Naive thymus-derived CD4-positive, alpha-beta T cell (primary cell): ENCODE measurements at regions not wholly inside any gene's neighbourhood (a gene's known extent, or its start where the extent isn't known, plus 50 kb on each side); places are given as distances from the start of the nearest gene placed in this dataset.

Source experiments
- ATAC-seq: fragments of 150-1000 bp; cut with Tn5 transposase; 2 replicates; pipeline ENCODE4 v1.10.0; 2021; ENCODE audit warnings: mild to moderate bottlenecking, moderate library complexity
- CTCF ChIA-PET: fragments of 350-600 bp; sonication (Branson Sonifier 250); formaldehyde crosslinking; loops from one replicate; lab custom pipeline; 2021; ENCODE audit warnings: antibody characterized with exemption; lab: Charles Lee
- POLR2A ChIA-PET: fragments of 350-600 bp; sonication (Branson Sonifier 250); formaldehyde crosslinking; loops from one replicate; lab custom pipeline; 2021; ENCODE audit warnings: antibody characterized with exemption, inconsistent platforms; lab: Charles Lee
- DNase-seq, 9 donors: peaks; one replicate each; pipeline versions ENCODE4 v3.0.0 to v3.0.0-alpha.2; 2020 to 2022; ENCODE audit warnings: mixed read lengths in 1 of 9
- H3K27ac ChIP-seq: one replicate; pipeline ENCODE4 v1.7.0; 2013; ENCODE audit warnings: mild to moderate bottlenecking, low read depth, low read length, moderate library complexity
- H3K27me3 ChIP-seq, 2 donors: one replicate each; pipeline ENCODE4 v1.7.0; 2013; ENCODE audit warnings: low read length in 2 of 2, mild to moderate bottlenecking in 2 of 2, moderate library complexity in 2 of 2; ENCODE audit not compliant: control insufficient read depth in 2 of 2, insufficient read depth in 2 of 2
- H3K36me3 ChIP-seq, 3 experiments: 1 replicate in 2 of 3; 2 replicates in 1 of 3; pipeline ENCODE4 v1.7.0; 2013; ENCODE audit warnings: low read length in 3 of 3, mild to moderate bottlenecking in 3 of 3, moderate library complexity in 1 of 3; ENCODE audit not compliant: insufficient read depth in 3 of 3, control insufficient read depth in 2 of 3
- H3K4me1 ChIP-seq, 2 donors: one replicate each; pipeline ENCODE4 v1.7.0; 2013; ENCODE audit warnings: low read length in 2 of 2, mild to moderate bottlenecking in 2 of 2, moderate library complexity in 1 of 2; ENCODE audit not compliant: control insufficient read depth in 2 of 2, insufficient read depth in 2 of 2
- H3K4me3 ChIP-seq: 2 replicates; pipeline ENCODE4 v1.7.0; 2013; ENCODE audit warnings: mild to moderate bottlenecking, low read length
- H3K9me3 ChIP-seq, 3 experiments: 1 replicate in 2 of 3; 2 replicates in 1 of 3; pipeline ENCODE4 v1.7.0; 2013; ENCODE audit warnings: low read length in 3 of 3; ENCODE audit not compliant: control insufficient read depth in 2 of 3
- H3K27ac Mint-ChIP-seq, 9 donors: one replicate each; pipeline ENCODE4 v1.8.0; 2020 to 2022; ENCODE audit warnings: mixed read lengths in 9 of 9, mild to moderate bottlenecking in 8 of 9, moderate library complexity in 5 of 9, inconsistent platforms in 2 of 9
- H3K27me3 Mint-ChIP-seq, 5 donors: one replicate each; pipeline ENCODE4 v1.8.0; 2021 to 2022; ENCODE audit warnings: mixed read lengths in 5 of 5, mild to moderate bottlenecking in 1 of 5
- H3K36me3 Mint-ChIP-seq, 5 donors: one replicate each; pipeline ENCODE4 v1.8.0; 2020 to 2022; ENCODE audit warnings: mixed read lengths in 5 of 5, mild to moderate bottlenecking in 3 of 5, inconsistent platforms in 1 of 5
- H3K4me1 Mint-ChIP-seq, 7 donors: one replicate each; pipeline ENCODE4 v1.8.0; 2020 to 2022; ENCODE audit warnings: mixed read lengths in 7 of 7, mild to moderate bottlenecking in 3 of 7, inconsistent platforms in 1 of 7
- H3K4me3 Mint-ChIP-seq, 10 donors: one replicate each; pipeline ENCODE4 v1.8.0; 2020 to 2022; ENCODE audit warnings: mild to moderate bottlenecking in 10 of 10, mixed read lengths in 10 of 10, moderate library complexity in 6 of 10, inconsistent platforms in 2 of 10
- H3K9me3 Mint-ChIP-seq, 11 donors: one replicate each; pipeline ENCODE4 v1.8.0; 2020 to 2022; ENCODE audit warnings: mixed read lengths in 11 of 11, mild to moderate bottlenecking in 4 of 11, inconsistent platforms in 1 of 11, moderate library complexity in 1 of 11
- intact Hi-C, 2 donors: fragments of 100-400 bp; cut with micrococcal nuclease; formaldehyde crosslinking; loops; one replicate each; pipeline ENCODE4 v1.15.1; 2023

DNA sequence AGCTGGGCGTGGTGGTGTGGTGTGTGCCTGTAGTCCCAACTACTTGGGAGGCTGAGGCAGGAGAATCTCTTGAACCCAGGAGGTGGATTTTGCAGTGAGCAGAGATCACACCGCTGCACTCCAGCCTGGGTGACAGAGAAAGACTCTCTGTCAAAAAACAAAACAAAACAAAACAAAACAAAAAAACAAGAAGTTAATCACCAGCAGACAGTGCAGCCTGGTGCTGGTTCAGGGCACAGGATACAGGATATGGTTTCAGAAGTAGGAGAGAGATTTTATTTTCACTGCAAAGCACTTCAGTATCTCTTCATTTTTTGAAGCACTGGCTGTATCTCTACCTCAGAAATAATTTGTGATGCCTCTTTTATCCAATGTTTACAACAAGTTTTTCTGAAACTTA lies 1222.9 kb upstream of the PRKX start:
- CTCF ChIA-PET: no interaction called here
- Histone ChIP-seq H3K9me3 (no peaks in the 10 kb centered on the region), H3K27me3 (no peaks in the 10 kb centered on the region), H3K36me3 (no peaks in the 10 kb centered on the region), H3K4me1 (no peaks in the 10 kb centered on the region), H3K4me3 (no peak overlapping the region), H3K27ac (no peak overlapping the region)
- intact Hi-C loops: no loop called here
- no peaks in the 10 kb centered on the region for H3K36me3 Mint-ChIP-seq
- H3K27ac Mint-ChIP-seq: no peak overlapping the region
- ATAC-seq: peak; percentile 44
- no peaks in the 10 kb centered on the region for H3K27me3 Mint-ChIP-seq
- no peaks in the 10 kb centered on the region for H3K4me1 Mint-ChIP-seq
- H3K9me3 Mint-ChIP-seq: peaks cover 0 to 7% (median 2%) of the 10 kb centered on the region in 11 donors
- no peak overlapping the region for H3K4me3 Mint-ChIP-seq
- no peak for DNase-seq
- POLR2A ChIA-PET: no interaction called here

DNA sequence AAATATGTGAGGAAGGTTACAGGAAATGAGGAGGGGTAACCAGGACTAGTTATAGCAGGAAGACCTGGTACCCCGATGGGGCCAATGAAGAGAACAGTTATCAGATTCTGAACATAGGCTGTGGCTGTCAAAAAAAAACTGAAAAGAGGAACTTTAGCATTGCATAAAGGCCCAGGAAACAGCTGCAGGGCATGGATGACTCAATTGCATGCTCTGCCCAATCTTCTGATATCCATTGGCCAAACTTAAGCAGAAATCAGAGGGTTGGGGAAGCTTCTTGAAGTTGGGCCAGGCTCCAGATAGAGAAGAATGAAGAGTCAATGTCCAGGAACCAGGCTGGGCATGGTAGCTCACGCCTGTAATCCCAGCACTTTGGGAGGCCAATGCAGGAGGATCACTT lies 1222.4 kb upstream of the PRKX start:
- H3K36me3 Mint-ChIP-seq: no peaks in the 10 kb centered on the region
- peaks cover 0 to 8% (median 2%) of the 10 kb centered on the region in 11 donors for H3K9me3 Mint-ChIP-seq
- Histone ChIP-seq H3K4me3 (no peak overlapping the region), H3K27ac (no peak overlapping the region), H3K27me3 (no peaks in the 10 kb centered on the region), H3K36me3 (no peaks in the 10 kb centered on the region), H3K4me1 (no peaks in the 10 kb centered on the region), H3K9me3 (no peaks in the 10 kb centered on the region)
- ATAC-seq (peak; percentile 78), DNase-seq (no peak)
- H3K4me1 Mint-ChIP-seq: no peaks in the 10 kb centered on the region
- H3K4me3 Mint-ChIP-seq: no peak overlapping the region
- POLR2A ChIA-PET: no interaction called here
- H3K27ac Mint-ChIP-seq: no peak overlapping the region
- CTCF ChIA-PET: no interaction called here
- no peaks in the 10 kb centered on the region for H3K27me3 Mint-ChIP-seq
- intact Hi-C loops: no loop called here

DNA sequence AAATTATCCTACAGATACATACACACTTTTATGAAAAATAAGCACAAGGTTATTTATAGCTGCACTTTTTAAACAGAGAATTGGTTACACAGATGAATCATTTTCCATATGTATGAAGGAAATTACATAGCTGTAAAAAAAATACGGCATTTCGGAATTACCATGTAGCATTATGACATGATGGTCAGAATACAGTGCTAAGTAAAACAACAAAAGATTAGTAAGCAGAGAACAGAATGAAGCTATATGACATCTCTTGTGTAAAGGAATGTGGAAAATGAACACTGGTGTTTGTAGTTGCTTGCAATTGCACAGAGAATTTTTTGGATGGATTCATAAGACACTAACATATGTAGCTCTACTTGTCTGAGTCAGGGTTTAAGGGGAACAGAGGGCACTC lies 1222.0 kb upstream of the PRKX start:
- ATAC-seq (peak; percentile 61), DNase-seq (no peak)
- H3K4me1 Mint-ChIP-seq: no peaks in the 10 kb centered on the region
- no peak overlapping the region for H3K27ac Mint-ChIP-seq
- H3K36me3 Mint-ChIP-seq: no peaks in the 10 kb centered on the region
- ChIA-PET POLR2A (no interaction called here), CTCF (no interaction called here)
- intact Hi-C loops: no loop called here
- no peak overlapping the region for H3K4me3 Mint-ChIP-seq
- H3K27me3 ChIP-seq: no peaks in the 10 kb centered on the region
- no peak overlapping the region for H3K4me3 ChIP-seq
- no peaks in the 10 kb centered on the region for H3K4me1 ChIP-seq
- no peaks in the 10 kb centered on the region for H3K27me3 Mint-ChIP-seq
- H3K9me3 Mint-ChIP-seq: peaks cover 0 to 12% (median 2%) of the 10 kb centered on the region in 11 donors
- no peaks in the 10 kb centered on the region for H3K9me3 ChIP-seq
- H3K36me3 ChIP-seq: no peaks in the 10 kb centered on the region
- H3K27ac ChIP-seq: no peak overlapping the region

DNA sequence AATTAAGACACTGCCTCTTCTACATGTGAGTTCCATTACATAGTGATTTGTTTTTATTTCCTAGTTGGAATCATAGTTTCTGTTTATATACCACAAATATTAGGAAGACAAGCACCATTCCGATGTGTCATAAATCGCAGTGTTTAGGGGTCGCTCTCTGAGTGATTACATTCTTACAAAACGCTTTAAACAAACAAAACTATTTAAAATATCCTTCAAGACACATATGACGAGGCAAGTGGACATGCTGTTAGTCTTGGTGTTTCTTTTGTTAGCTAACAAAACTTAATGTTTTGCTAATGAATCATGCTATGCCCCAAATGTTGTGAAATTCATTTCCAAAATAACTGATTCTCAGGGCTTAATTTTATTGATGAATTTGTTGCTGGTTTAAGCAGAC lies 1219.3 kb upstream of the PRKX start:
- peaks cover 0 to 15% (median 2%) of the 10 kb centered on the region in 11 donors for H3K9me3 Mint-ChIP-seq

DNA sequence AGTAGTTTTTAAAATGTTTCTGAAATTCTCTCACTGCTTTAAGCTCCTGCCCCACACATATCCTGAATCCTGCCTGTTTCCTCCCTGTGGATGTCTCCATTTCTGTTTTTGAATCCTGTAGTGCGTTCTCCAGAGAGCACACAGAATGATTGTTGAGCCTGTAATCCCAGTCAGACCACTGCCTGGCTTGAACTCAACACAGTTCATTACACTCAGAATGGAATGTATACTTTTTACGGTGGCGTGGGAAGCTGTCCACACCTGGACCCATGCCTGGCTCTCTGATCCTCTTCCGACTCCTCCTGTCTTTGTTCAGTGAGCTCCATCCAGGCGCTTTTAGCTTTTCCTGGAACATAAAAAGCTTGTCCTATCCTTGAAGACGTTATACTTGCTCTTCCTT lies 1217.0 kb upstream of the PRKX start:
- H3K9me3 Mint-ChIP-seq: peaks cover 0 to 10% (median 2%) of the 10 kb centered on the region in 11 donors
- H3K36me3 Mint-ChIP-seq: no peaks in the 10 kb centered on the region
- DNase-seq (no peak), ATAC-seq (no peak)
- Histone ChIP-seq H3K9me3 (no peaks in the 10 kb centered on the region), H3K36me3 (no peaks in the 10 kb centered on the region), H3K27ac (no peak overlapping the region), H3K4me1 (no peaks in the 10 kb centered on the region), H3K27me3 (no peaks in the 10 kb centered on the region), H3K4me3 (no peak overlapping the region)
- CTCF ChIA-PET: no interaction called here
- intact Hi-C loops: no loop called here
- POLR2A ChIA-PET: no interaction called here
- no peaks in the 10 kb centered on the region for H3K4me1 Mint-ChIP-seq
- H3K27me3 Mint-ChIP-seq: no peaks in the 10 kb centered on the region
- no peak overlapping the region for H3K27ac Mint-ChIP-seq
- no peak overlapping the region for H3K4me3 Mint-ChIP-seq

More for the DNA sequence above, 1219.3 kb upstream of the PRKX start:
- no peak for ATAC-seq
- Histone ChIP-seq H3K4me1 (no peaks in the 10 kb centered on the region), H3K27me3 (no peaks in the 10 kb centered on the region), H3K9me3 (no peaks in the 10 kb centered on the region), H3K36me3 (no peaks in the 10 kb centered on the region), H3K27ac (no peak overlapping the region), H3K4me3 (no peak overlapping the region)
- POLR2A ChIA-PET: no interaction called here
- H3K27me3 Mint-ChIP-seq: no peaks in the 10 kb centered on the region
- no peak for DNase-seq
- H3K36me3 Mint-ChIP-seq: no peaks in the 10 kb centered on the region
- H3K4me1 Mint-ChIP-seq: no peaks in the 10 kb centered on the region
- no peak overlapping the region for H3K27ac Mint-ChIP-seq
- intact Hi-C loops: no loop called here
- no peak overlapping the region for H3K4me3 Mint-ChIP-seq
- CTCF ChIA-PET: no interaction called here

DNA sequence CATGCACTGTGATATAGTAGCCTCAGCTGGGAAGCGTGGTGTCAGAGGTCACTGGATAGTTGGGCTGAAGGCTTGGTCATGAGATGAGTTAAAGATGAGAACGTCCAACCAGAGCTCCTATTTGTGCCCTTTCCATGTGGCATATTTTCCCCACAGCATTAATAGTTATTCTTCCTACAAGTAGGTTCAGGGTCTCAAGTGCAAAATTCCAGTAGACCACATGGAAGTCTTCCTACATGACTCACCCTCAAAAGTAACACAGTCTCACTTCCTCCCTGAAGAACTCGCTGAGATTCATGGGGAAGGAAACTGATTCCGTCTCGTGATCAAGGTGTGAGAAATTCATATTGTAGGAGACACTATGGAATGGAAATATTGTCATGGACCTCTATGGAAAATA lies 1212.5 kb upstream of the PRKX start:
- Histone ChIP-seq H3K9me3 (no peaks in the 10 kb centered on the region), H3K4me3 (no peak overlapping the region), H3K4me1 (no peaks in the 10 kb centered on the region), H3K27ac (no peak overlapping the region), H3K36me3 (no peaks in the 10 kb centered on the region), H3K27me3 (no peaks in the 10 kb centered on the region)
- H3K27ac Mint-ChIP-seq: no peak overlapping the region
- DNase-seq (no peak), ATAC-seq (no peak)
- POLR2A ChIA-PET: interaction anchor here (0.6 kb wide), 1 partner anchor 133 kb away, joined by 3 read pairs; no protein-coding TSS in a partner anchor
- no peaks in the 10 kb centered on the region for H3K36me3 Mint-ChIP-seq
- H3K27me3 Mint-ChIP-seq: no peaks in the 10 kb centered on the region
- CTCF ChIA-PET: no interaction called here
- peaks cover 0 to 8% (median 3%) of the 10 kb centered on the region in 11 donors for H3K9me3 Mint-ChIP-seq
- no peaks in the 10 kb centered on the region for H3K4me1 Mint-ChIP-seq
- intact Hi-C loops: no loop called here
- no peak overlapping the region for H3K4me3 Mint-ChIP-seq

DNA sequence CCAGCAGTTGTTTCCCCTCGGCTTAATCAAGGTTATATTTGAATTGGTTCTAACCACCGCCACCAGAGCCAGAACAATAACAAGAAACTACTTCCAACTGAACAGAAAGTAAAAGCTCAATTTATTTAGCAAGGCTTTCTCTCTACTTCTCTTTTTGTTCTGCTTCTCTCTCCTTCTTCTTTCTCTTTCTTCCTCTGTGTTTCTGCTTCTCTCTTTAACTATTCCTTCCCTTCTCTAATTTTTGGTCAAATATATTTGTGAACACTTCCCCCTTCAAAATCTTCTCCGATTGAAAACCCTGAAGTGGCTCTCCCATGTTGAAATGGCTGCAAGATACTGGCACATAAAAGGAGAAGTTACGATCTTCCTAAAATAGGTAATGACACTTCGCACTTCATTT lies 1195.9 kb upstream of the PRKX start:
- Mint-ChIP-seq H3K36me3 (no peaks in the 10 kb centered on the region), H3K27ac (no peak overlapping the region), H3K4me3 (no peak overlapping the region), H3K9me3 (peaks cover 0 to 9% (median 1%) of the 10 kb centered on the region in 11 donors), H3K4me1 (no peaks in the 10 kb centered on the region), H3K27me3 (no peaks in the 10 kb centered on the region)
- ATAC-seq (no peak), DNase-seq (no peak)
- Histone ChIP-seq H3K27me3 (no peaks in the 10 kb centered on the region), H3K4me1 (no peaks in the 10 kb centered on the region), H3K36me3 (no peaks in the 10 kb centered on the region), H3K9me3 (no peaks in the 10 kb centered on the region), H3K27ac (no peak overlapping the region), H3K4me3 (no peak overlapping the region)
- CTCF ChIA-PET: no interaction called here
- POLR2A ChIA-PET: no interaction called here
- intact Hi-C loops: no loop called here
